HepG2 (cell line): ENCODE measurements at regions not wholly inside any gene's neighbourhood (a gene's known extent, or its start where the extent isn't known, plus 50 kb on each side); places are given as distances from the start of the nearest gene placed in this dataset.

ENCODE experiments used
- ATAC-seq: fragments of 200-7000 bp; cut with Tn5 transposase; 3 replicates; pipeline ENCODE4 v1.9.1; 2020; ENCODE audit warnings: mild to moderate bottlenecking, moderate library complexity
- BruUV-seq: library from RNA; stranded (reverse); fragments of 400-500 nt; replicated peaks from 2 replicates; lab custom pipeline; 2021; lab: Mats Ljungman, UMichigan
- CTCF ChIA-PET: fragments of 300-600 bp; formaldehyde crosslinking; extraction: SDS; loops from one replicate; lab custom pipeline; 2021; ENCODE audit warnings: low total read pairs, inconsistent platforms, low intra/inter-chr PET ratio; lab: Yijun Ruan, JAX
- POLR2A ChIA-PET: fragments of 350-600 bp; sonication (Branson Sonifier 250); formaldehyde crosslinking; loops from one replicate; lab custom pipeline; 2020; ENCODE audit warnings: antibody characterized with exemption, inconsistent platforms; lab: Yijun Ruan, JAX
- DNase-seq: peaks from one replicate; pipeline ENCODE4 v3.0.0-alpha.2; 2015; ENCODE audit warnings: low spot score
- FAIRE-seq: peaks from 3 replicates; lab custom pipeline; 2011; peaks lifted over from hg19 to GRCh38; lab: Jason Lieb, UNC
- H2AFZ ChIP-seq: one replicate; pipeline ENCODE4 v1.6.1; 2011; ENCODE audit warnings: low read length, inconsistent platforms
- H3K27ac ChIP-seq: fragments of 300-600 bp; 3 replicates; pipeline ENCODE4 v1.8.0; 2011; ENCODE audit warnings: mixed run types, mild to moderate bottlenecking, mixed read lengths, low read length, inconsistent platforms; ENCODE audit not compliant: insufficient read depth; ENCODE audit errors: extremely low read length
- H3K27me3 ChIP-seq, 2 experiments: fragments of 200-600 bp in 1 of 2; 2 replicates in 1 of 2; 3 replicates in 1 of 2; pipeline versions ENCODE4 v1.6.0 to v1.8.0; 2011; ENCODE audit warnings: low read length in 2 of 2, mild to moderate bottlenecking in 2 of 2, moderate library complexity in 2 of 2, inconsistent platforms in 1 of 2; ENCODE audit not compliant: insufficient read depth in 2 of 2, control insufficient read depth in 1 of 2
- H3K36me3 ChIP-seq, 2 experiments: fragments of 200-600 bp in 1 of 2; replicated peaks in 1 of 2; 2 replicates in 1 of 2; 3 replicates in 1 of 2; pipeline versions ENCODE4 v1.5.1 to v1.8.0; 2011; ENCODE audit warnings: low read length in 2 of 2, inconsistent platforms in 1 of 2; ENCODE audit not compliant: insufficient read depth in 2 of 2, control insufficient read depth in 1 of 2
- H3K4me1 ChIP-seq: 2 replicates; pipeline ENCODE4 v1.5.1; 2012; ENCODE audit warnings: low read length, inconsistent platforms; ENCODE audit not compliant: insufficient read depth
- H3K4me2 ChIP-seq: 2 replicates; pipeline ENCODE4 v1.6.0; 2011; ENCODE audit warnings: low read depth, low read length, inconsistent platforms
- H3K4me3 ChIP-seq, 3 experiments: fragments of 200-600 bp in 1 of 3; sonication (generic), shearing (Covaris generic) in 1 of 3; replicated peaks in 1 of 3; 2 replicates each; pipeline ENCODE4 v1.5.1; 2011 to 2016; ENCODE audit warnings: low read length in 3 of 3, inconsistent platforms in 2 of 3, low read depth in 2 of 3, mild to moderate bottlenecking in 2 of 3, control low read depth in 1 of 3, mixed read lengths in 1 of 3; ENCODE audit not compliant: insufficient read depth in 1 of 3
- H3K79me2 ChIP-seq: one replicate; pipeline ENCODE4 v1.6.1; 2011; ENCODE audit warnings: low read length, inconsistent platforms; ENCODE audit not compliant: insufficient read depth
- H3K9ac ChIP-seq: 2 replicates; pipeline ENCODE4 v1.6.0; 2011; ENCODE audit warnings: mild to moderate bottlenecking, low read depth, low read length, inconsistent platforms; ENCODE audit not compliant: insufficient read depth
- H3K9me3 ChIP-seq: 2 replicates; pipeline ENCODE4 v1.5.1; 2012; ENCODE audit warnings: mild to moderate bottlenecking, low read length
- H4K20me1 ChIP-seq: 2 replicates; pipeline ENCODE4 v1.6.0; 2011; ENCODE audit warnings: inconsistent platforms, mild to moderate bottlenecking, low read length, moderate library complexity; ENCODE audit not compliant: insufficient read depth
- KLF12 ChIP-seq: sonication (generic); formaldehyde crosslinking; IDR thresholded peaks from 2 replicates; pipeline ENCODE4 v1.4.0; 2020; ENCODE audit warnings: missing genetic modification reagents, borderline replicate concordance
- PAXIP1 ChIP-seq: sonication (generic); formaldehyde crosslinking; conservative IDR thresholded peaks from 2 replicates; pipeline ENCODE4 v1.4.0; 2020; ENCODE audit warnings: mild to moderate bottlenecking, missing genetic modification reagents, moderate library complexity
- PRPF4 ChIP-seq: fragments of 200-400 bp; formaldehyde crosslinking; IDR thresholded peaks from 2 replicates; pipeline ENCODE4 v1.6.1; 2016; ENCODE audit warnings: low read length, low read depth; ENCODE audit not compliant: poor library complexity, severe bottlenecking
- THAP11 ChIP-seq: IDR thresholded peaks from 2 replicates; pipeline ENCODE4 v1.6.1; 2016; ENCODE audit warnings: missing biosample characterization, missing genetic modification reagents
- ZC3H13 ChIP-seq: sonication (generic); formaldehyde crosslinking; IDR thresholded peaks from 2 replicates; pipeline ENCODE4 v1.8.1; 2023; ENCODE audit warnings: mild to moderate bottlenecking, missing genetic modification reagents, moderate library complexity
- ZNF101 ChIP-seq: sonication (generic); formaldehyde crosslinking; IDR thresholded peaks from 2 replicates; pipeline ENCODE4 v1.4.0; 2020; ENCODE audit warnings: mild to moderate bottlenecking, low read depth, missing genetic modification reagents, borderline replicate concordance
- ZNF513 ChIP-seq: sonication (generic); formaldehyde crosslinking; conservative IDR thresholded peaks from 2 replicates; pipeline ENCODE4 v1.5.0; 2020; ENCODE audit warnings: missing genetic modification reagents
- ZNF607 ChIP-seq: sonication (generic); formaldehyde crosslinking; IDR thresholded peaks from 2 replicates; pipeline ENCODE4 v1.5.1; 2020; ENCODE audit warnings: missing genetic modification reagents, mild to moderate bottlenecking, borderline replicate concordance
- WGBS: methylation state at CpG from one replicate; pipeline ENCODE4 v1.1.6; 2017; ENCODE audit warnings: low lambda C conversion rate; 5-methylcytosine and 5-hydroxymethylcytosine counted together
- in situ Hi-C: cut with HindIII; loops from 2 replicates; pipeline ENCODE4 v1.10.0; 2017; ENCODE audit warnings: low pct_unique_long_range_greater_than_20kb; ENCODE audit not compliant: extremely low pct_ligation_motif_present
- intact Hi-C: fragments of 100-400 bp; cut with micrococcal nuclease; formaldehyde crosslinking; loops from one replicate; pipeline ENCODE4 v1.10.0; 2022; ENCODE audit not compliant: unreplicated experiment
- TF ChIP-seq, protein P1 (sequence below): sonication (generic); formaldehyde crosslinking; IDR thresholded peaks from 2 replicates; pipeline ENCODE4 v1.8.0; 2022; ENCODE audit warnings: missing genetic modification reagents, mild to moderate bottlenecking, inconsistent platforms, borderline replicate concordance
- TF ChIP-seq, protein P2 (sequence below): sonication (generic); formaldehyde crosslinking; IDR thresholded peaks from 2 replicates; pipeline ENCODE4 v1.4.0; 2020; ENCODE audit warnings: missing genetic modification reagents, mild to moderate bottlenecking, borderline replicate concordance

DNA sequence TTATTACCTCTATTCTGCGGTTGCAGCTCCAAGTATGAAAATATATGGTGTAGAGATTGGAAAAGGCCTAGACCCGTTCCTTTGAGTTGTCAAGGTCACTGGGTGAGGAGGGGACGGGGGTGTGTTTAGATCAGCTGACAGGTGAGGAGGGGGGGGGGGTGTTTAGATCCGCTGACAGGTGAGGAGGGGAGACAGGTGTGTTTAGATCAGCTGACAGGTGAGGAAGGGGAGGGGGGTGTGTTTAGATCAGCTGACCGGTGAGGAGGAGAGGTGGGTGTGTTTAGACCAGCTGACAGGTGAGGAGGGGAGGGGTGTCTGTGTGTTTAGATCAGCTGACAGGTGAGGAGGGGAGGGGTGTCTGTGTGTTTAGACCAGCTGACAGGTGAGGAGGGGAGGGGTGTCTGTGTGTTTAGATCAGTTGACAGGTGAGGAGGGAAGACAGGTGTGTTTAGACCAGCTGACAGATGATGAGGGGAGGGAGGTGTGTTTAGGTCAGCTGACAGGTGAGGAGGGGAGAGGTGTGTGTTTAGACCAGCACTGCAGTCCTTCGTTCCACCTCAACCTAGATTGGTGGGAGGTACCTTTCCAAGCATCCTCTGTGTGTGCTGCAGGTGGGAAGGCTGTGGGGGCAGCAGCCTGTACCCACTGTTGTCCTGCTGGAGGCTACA lies 655.0 kb upstream of the ADARB2 start:
- intact Hi-C loops: no loop called here
- Histone ChIP-seq H3K4me2 (no peak overlapping the region), H3K4me1 (no peaks in the 10 kb centered on the region), H3K9ac (no peak overlapping the region)
- WGBS: 16% methylated on average over 4 of the region's 6 CpGs
- TF ChIP-seq ZNF607 (no peak), ZC3H13 (no peak), PRPF4 (no peak), THAP11 (no peak), ZNF101 (CRISPR knock-in tag) (no peak), KLF12 (CRISPR knock-in tag) (no peak), PAXIP1 (CRISPR knock-in tag) (no peak), ZNF513 (CRISPR knock-in tag) (no peak)
- TF ChIP-seq, protein P1, sequence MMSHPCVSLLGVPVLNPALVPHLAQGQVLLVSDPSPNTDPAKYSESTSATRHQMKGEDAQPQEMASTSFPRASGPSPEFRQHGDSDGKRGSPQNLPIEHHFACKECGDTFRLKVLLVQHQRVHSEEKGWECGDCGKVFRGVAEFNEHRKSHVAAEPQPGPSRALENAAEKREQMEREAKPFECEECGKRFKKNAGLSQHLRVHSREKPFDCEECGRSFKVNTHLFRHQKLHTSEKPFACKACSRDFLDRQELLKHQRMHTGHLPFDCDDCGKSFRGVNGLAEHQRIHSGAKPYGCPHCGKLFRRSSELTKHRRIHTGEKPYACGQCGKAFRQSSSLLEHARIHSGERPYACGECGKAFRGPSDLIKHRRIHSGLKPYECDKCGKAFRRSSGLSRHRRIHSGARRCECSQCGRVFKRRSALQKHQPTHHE (CRISPR knock-in tag): no peak
- TF ChIP-seq, protein P2, sequence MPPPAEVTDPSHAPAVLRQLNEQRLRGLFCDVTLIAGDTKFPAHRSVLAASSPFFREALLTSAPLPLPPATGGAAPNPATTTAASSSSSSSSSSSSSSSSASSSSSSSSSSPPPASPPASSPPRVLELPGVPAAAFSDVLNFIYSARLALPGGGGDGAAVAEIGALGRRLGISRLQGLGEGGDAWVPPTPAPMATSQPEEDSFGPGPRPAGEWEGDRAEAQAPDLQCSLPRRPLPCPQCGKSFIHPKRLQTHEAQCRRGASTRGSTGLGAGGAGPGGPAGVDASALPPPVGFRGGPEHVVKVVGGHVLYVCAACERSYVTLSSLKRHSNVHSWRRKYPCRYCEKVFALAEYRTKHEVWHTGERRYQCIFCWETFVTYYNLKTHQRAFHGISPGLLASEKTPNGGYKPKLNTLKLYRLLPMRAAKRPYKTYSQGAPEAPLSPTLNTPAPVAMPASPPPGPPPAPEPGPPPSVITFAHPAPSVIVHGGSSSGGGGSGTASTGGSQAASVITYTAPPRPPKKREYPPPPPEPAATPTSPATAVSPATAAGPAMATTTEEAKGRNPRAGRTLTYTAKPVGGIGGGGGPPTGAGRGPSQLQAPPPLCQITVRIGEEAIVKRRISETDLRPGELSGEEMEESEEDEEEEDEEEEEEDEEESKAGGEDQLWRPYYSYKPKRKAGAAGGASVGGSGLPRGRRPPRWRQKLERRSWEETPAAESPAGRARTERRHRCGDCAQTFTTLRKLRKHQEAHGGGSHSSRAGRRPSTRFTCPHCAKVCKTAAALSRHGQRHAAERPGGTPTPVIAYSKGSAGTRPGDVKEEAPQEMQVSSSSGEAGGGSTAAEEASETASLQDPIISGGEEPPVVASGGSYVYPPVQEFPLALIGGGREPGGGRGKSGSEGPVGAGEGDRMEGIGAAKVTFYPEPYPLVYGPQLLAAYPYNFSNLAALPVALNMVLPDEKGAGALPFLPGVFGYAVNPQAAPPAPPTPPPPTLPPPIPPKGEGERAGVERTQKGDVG (CRISPR knock-in tag): no peak
- TF ChIP-seq, all 625 proteins: peak for 0
- FAIRE-seq: no peak
- Histone ChIP-seq H3K36me3 (no peaks in the 10 kb centered on the region), H3K4me3 (no peak overlapping the region), H3K9me3 (no peaks in the 10 kb centered on the region), H3K27me3 (0 out of 5 replicates have a peak, but pooled peaks cover 0 to 3% of the 10 kb centered on the region in 2 experiments), H3K27ac (no peak overlapping the region), H2AFZ (no peak overlapping the region), H4K20me1 (no peaks in the 10 kb centered on the region), H3K79me2 (no peaks in the 10 kb centered on the region)
- ATAC-seq: no peak
- CTCF ChIA-PET: no interaction called here
- in situ Hi-C loops: no loop called here
- POLR2A ChIA-PET: no interaction called here
- no peak for DNase-seq
- no TSS peak for BruUV-seq
